Upper lobe of left lung (tissue), 6 donors: ENCODE measurements at regions not wholly inside any gene's neighbourhood (a gene's known extent, or its start where the extent isn't known, plus 50 kb on each side); places are given as distances from the start of the nearest gene placed in this dataset.

ENCODE experiments used
- ATAC-seq, 2 donors: fragments of 200-7000 bp; cut with Tn5 transposase; one replicate each; pipeline ENCODE4 v1.9.1; 2022; ENCODE audit warnings: mild to moderate bottlenecking in 2 of 2, moderate library complexity in 2 of 2; ENCODE audit not compliant: low FRiP score in 2 of 2
- DNase-seq, 2 donors: peaks; one replicate each; pipeline ENCODE4 v3.0.0-alpha.2; 2019 to 2020
- H3K27ac ChIP-seq, 4 donors: fragments of 200-600 bp; sonication (generic); one replicate each; pipeline ENCODE4 v1.5.1; 2016 to 2019
- H3K27me3 ChIP-seq, 4 donors: fragments of 200-600 bp; sonication (generic); one replicate each; pipeline ENCODE4 v1.5.1; 2017 to 2019
- H3K36me3 ChIP-seq, 4 donors: fragments of 200-600 bp; sonication (generic); one replicate each; pipeline ENCODE4 v1.5.1; 2016 to 2019
- H3K4me1 ChIP-seq, 4 donors: fragments of 200-600 bp; sonication (generic); one replicate each; pipeline ENCODE4 v1.5.1; 2018 to 2019
- H3K4me3 ChIP-seq, 4 donors: fragments of 200-600 bp; sonication (generic); one replicate each; pipeline ENCODE4 v1.5.1; 2017 to 2019; ENCODE audit warnings: mild to moderate bottlenecking in 2 of 4, moderate library complexity in 1 of 4
- H3K9me3 ChIP-seq, 4 donors: fragments of 200-600 bp; sonication (generic); one replicate each; pipeline ENCODE4 v1.5.1; 2018 to 2019
- EP300 ChIP-seq, 4 donors: sonication (generic); formaldehyde crosslinking; IDR thresholded peaks; one replicate each; pipeline ENCODE4 v1.5.1; 2017; ENCODE audit warnings: antibody characterized with exemption in 4 of 4, control low read depth in 2 of 4
- POLR2A ChIP-seq, 4 donors: fragments of 450-650 bp; IDR thresholded peaks; one replicate each; pipeline ENCODE4 v1.5.1; 2016 to 2017; ENCODE audit warnings: antibody characterized with exemption in 4 of 4, mild to moderate bottlenecking in 2 of 4
- POLR2AphosphoS5 ChIP-seq, 2 donors: sonication (generic); formaldehyde crosslinking; IDR thresholded peaks; one replicate each; pipeline ENCODE4 v1.5.1; 2017; ENCODE audit warnings: antibody characterized with exemption in 2 of 2
- WGBS, 2 donors: methylation state at CpG; one replicate each; pipeline ENCODE4 v1.1.5; 2017 to 2018; 5-methylcytosine and 5-hydroxymethylcytosine counted together
- TF ChIP-seq, protein P1 (sequence below), 6 experiments: fragments of 450-650 bp in 4 of 6; fragments of 200-600 bp in 2 of 6; sonication (generic) in 2 of 6; IDR thresholded peaks; one replicate each; pipeline ENCODE4 v1.5.1; 2016 to 2019; ENCODE audit warnings: antibody characterized with exemption in 6 of 6
- donor health status: DM: no; HTN: no; CAD: no; lungs with moderate emphysema.
- donor health status: DM: no; HTN: yes; CAD: no; lungs with severe emphysema.

GRCh38 chr3:117632191-117632590 lies 922.6 kb downstream of the TUSC7 start:
- H3K9me3 ChIP-seq, result no peaks in the 10 kb centered on the region
- TF ChIP-seq EP300 (IDR thresholded peaks at IDR 0.05), result no peak
- no peak for ATAC-seq
- H3K4me1 ChIP-seq, result peaks cover 0 to 15% (median 6%) of the 10 kb centered on the region in 4 donors
- 80 to 88% methylated on average over 2 of the region's 2 CpGs for WGBS, 2 donors
- H3K27ac ChIP-seq, result no peak overlapping the region
- no peaks in the 10 kb centered on the region for H3K27me3 ChIP-seq
- no peak for DNase-seq
- no peaks in the 10 kb centered on the region for H3K36me3 ChIP-seq
- no peak overlapping the region for H3K4me3 ChIP-seq

DNA sequence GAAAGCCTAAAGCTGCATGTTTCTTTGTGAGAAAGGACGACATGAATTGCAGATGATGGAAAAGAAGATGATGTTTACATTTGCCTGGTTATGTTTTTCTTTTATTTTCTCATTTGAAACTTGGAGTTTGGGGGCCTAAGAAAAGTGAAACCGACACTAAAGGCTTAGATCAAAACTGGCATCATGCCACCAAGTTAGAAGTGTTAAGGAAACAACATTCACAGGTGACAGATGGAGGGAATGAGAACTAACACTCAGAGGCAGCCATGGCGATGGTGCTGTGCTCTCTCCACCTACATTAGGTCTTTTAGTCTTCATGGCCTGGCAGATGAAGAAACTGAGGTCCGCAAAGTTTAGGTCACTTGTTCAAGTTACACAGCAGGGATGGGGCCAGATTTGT lies 923.6 kb downstream of the TUSC7 start:
- ATAC-seq (no peak), DNase-seq (no peak)
- Histone ChIP-seq H3K27ac (no peak overlapping the region), H3K4me3 (no peak overlapping the region), H3K36me3 (no peaks in the 10 kb centered on the region), H3K9me3 (no peaks in the 10 kb centered on the region), H3K4me1 (peaks cover 0 to 15% (median 6%) of the 10 kb centered on the region in 4 donors), H3K27me3 (no peaks in the 10 kb centered on the region)
- TF ChIP-seq EP300 (IDR thresholded peaks at IDR 0.05) (no peak), POLR2A (IDR thresholded peaks at IDR 0.05) (no peak), POLR2AphosphoS5 (IDR thresholded peaks at IDR 0.05) (no peak)
- TF ChIP-seq, protein P1, sequence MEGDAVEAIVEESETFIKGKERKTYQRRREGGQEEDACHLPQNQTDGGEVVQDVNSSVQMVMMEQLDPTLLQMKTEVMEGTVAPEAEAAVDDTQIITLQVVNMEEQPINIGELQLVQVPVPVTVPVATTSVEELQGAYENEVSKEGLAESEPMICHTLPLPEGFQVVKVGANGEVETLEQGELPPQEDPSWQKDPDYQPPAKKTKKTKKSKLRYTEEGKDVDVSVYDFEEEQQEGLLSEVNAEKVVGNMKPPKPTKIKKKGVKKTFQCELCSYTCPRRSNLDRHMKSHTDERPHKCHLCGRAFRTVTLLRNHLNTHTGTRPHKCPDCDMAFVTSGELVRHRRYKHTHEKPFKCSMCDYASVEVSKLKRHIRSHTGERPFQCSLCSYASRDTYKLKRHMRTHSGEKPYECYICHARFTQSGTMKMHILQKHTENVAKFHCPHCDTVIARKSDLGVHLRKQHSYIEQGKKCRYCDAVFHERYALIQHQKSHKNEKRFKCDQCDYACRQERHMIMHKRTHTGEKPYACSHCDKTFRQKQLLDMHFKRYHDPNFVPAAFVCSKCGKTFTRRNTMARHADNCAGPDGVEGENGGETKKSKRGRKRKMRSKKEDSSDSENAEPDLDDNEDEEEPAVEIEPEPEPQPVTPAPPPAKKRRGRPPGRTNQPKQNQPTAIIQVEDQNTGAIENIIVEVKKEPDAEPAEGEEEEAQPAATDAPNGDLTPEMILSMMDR (IDR thresholded peaks at IDR 0.05), result no peak
- WGBS, 2 donors, result 40 to 64% methylated on average over 3 to 4 of the region's 4 CpGs

- ATAC-seq, result no peak
- no peaks in the 10 kb centered on the region for H3K9me3 ChIP-seq
- no peak overlapping the region for H3K4me3 ChIP-seq
- DNase-seq, result no peak
- H3K27me3 ChIP-seq, result no peaks in the 10 kb centered on the region
- no peak overlapping the region for H3K27ac ChIP-seq
- no peaks in the 10 kb centered on the region for H3K4me1 ChIP-seq
- 85 to 95% methylated on average over 5 of the region's 5 CpGs for WGBS, 2 donors
- H3K36me3 ChIP-seq, result no peaks in the 10 kb centered on the region
- TF ChIP-seq, protein P1 (IDR thresholded peaks at IDR 0.05), result no peak
- TF ChIP-seq POLR2A (IDR thresholded peaks at IDR 0.05) (no peak), EP300 (IDR thresholded peaks at IDR 0.05) (no peak), POLR2AphosphoS5 (IDR thresholded peaks at IDR 0.05) (no peak)
Observed at GRCh38 chr3:117637666-117638065, 928.1 kb downstream of the TUSC7 start.

DNA sequence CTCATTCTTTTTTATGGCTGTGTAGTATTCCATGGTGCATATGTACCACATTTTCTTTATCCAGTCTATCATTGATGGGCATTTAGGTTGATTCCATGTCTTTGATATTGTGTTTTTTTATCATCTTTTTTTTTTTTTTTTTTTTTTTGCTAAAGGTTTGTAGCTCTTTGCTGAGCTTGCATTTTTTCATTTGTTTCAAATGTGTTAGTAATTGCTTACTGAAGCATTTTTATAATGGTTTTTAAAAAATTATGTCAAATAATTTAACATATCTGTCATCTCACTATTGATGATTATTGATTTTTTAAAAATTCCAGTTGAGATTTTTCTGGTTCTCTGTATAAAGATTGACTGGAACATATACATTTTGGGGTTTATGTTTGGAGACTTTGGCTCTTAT lies 934.6 kb downstream of the TUSC7 start:
- Histone ChIP-seq H3K27me3 (no peaks in the 10 kb centered on the region), H3K36me3 (no peaks in the 10 kb centered on the region), H3K9me3 (no peaks in the 10 kb centered on the region), H3K4me3 (no peak overlapping the region), H3K4me1 (no peaks in the 10 kb centered on the region), H3K27ac (no peak overlapping the region)
- ATAC-seq, result no peak
- TF ChIP-seq POLR2AphosphoS5 (IDR thresholded peaks at IDR 0.05) (no peak), POLR2A (IDR thresholded peaks at IDR 0.05) (no peak), EP300 (IDR thresholded peaks at IDR 0.05) (no peak)
- TF ChIP-seq, protein P1 (IDR thresholded peaks at IDR 0.05), result no peak
- no peak for DNase-seq

DNA sequence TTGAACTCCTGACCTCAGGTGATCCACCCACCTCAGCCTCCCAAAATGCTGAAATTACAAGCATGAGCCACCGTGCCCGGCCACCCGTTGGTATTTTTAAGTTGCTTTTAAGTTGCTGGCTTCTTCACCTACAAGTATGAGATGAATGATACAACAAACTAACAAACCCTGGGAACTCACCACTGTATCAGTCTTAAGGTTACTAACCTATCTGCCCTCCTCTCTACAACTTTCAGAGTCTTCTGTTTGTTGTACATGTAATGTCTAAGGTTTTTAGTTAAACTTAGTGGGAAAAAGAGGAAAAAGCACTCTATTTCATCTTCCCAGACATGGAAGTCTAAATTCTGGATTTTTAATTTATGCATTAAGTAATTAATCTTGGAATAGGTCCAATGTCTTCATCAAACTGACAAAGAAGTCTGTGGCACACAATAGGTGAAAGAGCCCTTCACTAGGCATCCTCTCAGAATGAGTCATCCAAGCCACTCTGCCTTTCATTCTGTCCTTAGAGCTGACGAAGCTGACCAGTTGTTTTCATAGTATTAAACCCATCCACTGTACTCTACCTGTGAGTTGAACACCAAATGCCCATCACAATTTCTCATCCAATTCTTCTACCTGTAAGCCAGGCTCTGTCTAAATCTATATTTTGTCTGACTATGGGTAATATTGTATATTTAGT lies 936.1 kb downstream of the TUSC7 start:
- Histone ChIP-seq H3K27ac (no peak overlapping the region), H3K4me3 (no peak overlapping the region), H3K36me3 (no peaks in the 10 kb centered on the region), H3K4me1 (no peaks in the 10 kb centered on the region), H3K27me3 (no peaks in the 10 kb centered on the region), H3K9me3 (no peaks in the 10 kb centered on the region)
- no peak for ATAC-seq
- 90 to 94% methylated on average over 4 of the region's 4 CpGs for WGBS, 2 donors
- no peak for DNase-seq
- TF ChIP-seq POLR2A (IDR thresholded peaks at IDR 0.05) (no peak), POLR2AphosphoS5 (IDR thresholded peaks at IDR 0.05) (no peak), EP300 (IDR thresholded peaks at IDR 0.05) (no peak)
- TF ChIP-seq, protein P1 (IDR thresholded peaks at IDR 0.05), result no peak
